SK-N-SH (cell line): ENCODE measurements at regions not wholly inside any gene's neighbourhood (a gene's known extent, or its start where the extent isn't known, plus 50 kb on each side); places are given as distances from the start of the nearest gene placed in this dataset.

Source experiments
- CTCF ChIA-PET: fragments of 300-600, 350-600 bp; formaldehyde crosslinking; extraction: SDS; loops from one replicate; lab custom pipeline; 2021; lab: Yijun Ruan, JAX
- POLR2A ChIA-PET: fragments of 350-600 bp; sonication (Branson Sonifier 250); formaldehyde crosslinking; extraction: SDS; loops from one replicate; lab custom pipeline; 2020; ENCODE audit warnings: antibody characterized with exemption, inconsistent platforms; lab: Yijun Ruan, JAX
- DNase-seq: peaks from one replicate; pipeline ENCODE4 v3.0.0; 2012
- H2AFZ ChIP-seq: fragments of 200-600 bp; sonication (generic); 2 replicates; pipeline ENCODE4 v1.8.1; 2016; ENCODE audit warnings: antibody characterized with exemption, mild to moderate bottlenecking, low read depth
- H3F3A ChIP-seq: fragments of 200-600 bp; sonication (generic); replicated peaks from 2 replicates; pipeline ENCODE3; 2016; ENCODE audit warnings: antibody characterized with exemption, mild to moderate bottlenecking; ENCODE audit not compliant: insufficient read depth
- H3K27ac ChIP-seq, 2 experiments: fragments of 200-500 bp in 1 of 2; fragments of 200-600 bp in 1 of 2; sonication (Bioruptor generic) in 1 of 2; sonication (generic), shearing (Covaris generic) in 1 of 2; 2 replicates each; pipeline versions ENCODE4 v1.5.1 to v1.6.1; 2014 to 2016; ENCODE audit warnings: low read depth in 2 of 2, inconsistent platforms in 1 of 2, low read length in 1 of 2, mild to moderate bottlenecking in 1 of 2, mixed read lengths in 1 of 2
- H3K27me3 ChIP-seq: fragments of 200-600 bp; sonication (generic), shearing (Covaris generic); 2 replicates; pipeline ENCODE4 v1.6.1; 2016; ENCODE audit warnings: mixed run types; ENCODE audit not compliant: insufficient read depth
- H3K36me3 ChIP-seq, 2 experiments: fragments of 200-500 bp in 1 of 2; fragments of 200-600 bp in 1 of 2; sonication (Bioruptor generic) in 1 of 2; sonication (generic) in 1 of 2; replicated peaks in 1 of 2; 2 replicates each; pipeline versions ENCODE3 to v1.5.1; 2014 to 2016; ENCODE audit warnings: low read length in 1 of 2, mild to moderate bottlenecking in 1 of 2; ENCODE audit not compliant: insufficient read depth in 2 of 2, control insufficient read depth in 1 of 2
- H3K4me1 ChIP-seq, 2 experiments: fragments of 200-500 bp in 1 of 2; fragments of 200-600 bp in 1 of 2; sonication (Bioruptor generic) in 1 of 2; sonication (generic), shearing (Covaris generic) in 1 of 2; 2 replicates each; pipeline versions ENCODE4 v1.5.1 to v1.6.1; 2014 to 2016; ENCODE audit warnings: low read depth in 1 of 2, low read length in 1 of 2, mixed run types in 1 of 2; ENCODE audit not compliant: insufficient read depth in 2 of 2, control insufficient read depth in 1 of 2
- H3K4me2 ChIP-seq: fragments of 200-600 bp; sonication (generic), shearing (Covaris generic); 2 replicates; pipeline ENCODE4 v1.6.1; 2017; ENCODE audit warnings: mixed run types
- H3K4me3 ChIP-seq, 2 experiments: fragments of 200-500 bp in 1 of 2; fragments of 200-600 bp in 1 of 2; sonication (Bioruptor generic) in 1 of 2; sonication (generic), shearing (Covaris generic) in 1 of 2; 2 replicates each; pipeline versions ENCODE4 v1.5.1 to v1.8.1; 2014 to 2016; ENCODE audit warnings: low read depth in 2 of 2, inconsistent platforms in 1 of 2, low read length in 1 of 2, mild to moderate bottlenecking in 1 of 2, mixed read lengths in 1 of 2, moderate library complexity in 1 of 2
- H3K79me2 ChIP-seq: fragments of 200-600 bp; sonication (generic); 2 replicates; pipeline ENCODE4 v1.8.1; 2017; ENCODE audit warnings: mild to moderate bottlenecking; ENCODE audit not compliant: insufficient read depth
- H3K9ac ChIP-seq: fragments of 200-600 bp; sonication (generic); 2 replicates; pipeline ENCODE4 v1.6.1; 2017; ENCODE audit warnings: mixed run types
- H3K9me2 ChIP-seq: fragments of 200-600 bp; sonication (generic); 2 replicates; pipeline ENCODE4 v1.6.1; 2017; ENCODE audit warnings: mixed run types
- H3K9me3 ChIP-seq: fragments of 200-600 bp; sonication (generic); 2 replicates; pipeline ENCODE4 v1.6.1; 2017; ENCODE audit warnings: mixed run types, mild to moderate bottlenecking, moderate library complexity
- H4K20me1 ChIP-seq: fragments of 200-600 bp; sonication (generic); 2 replicates; pipeline ENCODE4 v1.6.1; 2017; ENCODE audit warnings: mild to moderate bottlenecking, mixed run types; ENCODE audit not compliant: insufficient read depth
- FOSL2 ChIP-seq: IDR thresholded peaks from 2 replicates; pipeline ENCODE4 v1.4.0; 2012; ENCODE audit warnings: low read depth, mild to moderate bottlenecking, moderate library complexity, borderline replicate concordance
- FOXJ3 ChIP-seq: sonication (generic); formaldehyde crosslinking; IDR thresholded peaks from 2 replicates; pipeline ENCODE4 v1.5.1; 2020; ENCODE audit warnings: mild to moderate bottlenecking, missing genetic modification reagents
- GABPA ChIP-seq: IDR thresholded peaks from 2 replicates; pipeline ENCODE4 v1.4.0; 2012; ENCODE audit warnings: low read depth, mild to moderate bottlenecking
- GATA2 ChIP-seq: sonication (generic); formaldehyde crosslinking; IDR thresholded peaks from 2 replicates; pipeline ENCODE4 v1.5.0; 2020; ENCODE audit warnings: mild to moderate bottlenecking, missing genetic modification reagents
- JUND ChIP-seq: IDR thresholded peaks from 2 replicates; pipeline ENCODE4 v1.4.0; 2012
- NRF1 ChIP-seq: IDR thresholded peaks from 2 replicates; pipeline ENCODE4 v1.6.1; 2012; ENCODE audit warnings: low read depth, mild to moderate bottlenecking, low read length
- POLR2AphosphoS5 ChIP-seq: IDR thresholded peaks from 2 replicates; pipeline ENCODE4 v1.6.1; 2012; ENCODE audit warnings: low read depth, low read length
- TEAD4 ChIP-seq: IDR thresholded peaks from 2 replicates; pipeline ENCODE4 v1.4.0; 2012; ENCODE audit warnings: mild to moderate bottlenecking, borderline replicate concordance; ENCODE audit not compliant: insufficient read depth
- YY1 ChIP-seq: IDR thresholded peaks from 2 replicates; pipeline ENCODE4 v1.4.0; 2012; ENCODE audit warnings: low read depth, mild to moderate bottlenecking
- WGBS: methylation state at CpG from one replicate; pipeline ENCODE4 v1.1.6; 2017; ENCODE audit warnings: low lambda C conversion rate; 5-methylcytosine and 5-hydroxymethylcytosine counted together
- TF ChIP-seq, protein P1 (sequence below): fragments of 200-600 bp; sonication (generic); IDR thresholded peaks from 2 replicates; pipeline ENCODE4 v1.6.1; 2017; ENCODE audit warnings: antibody characterized with exemption, mild to moderate bottlenecking, moderate library complexity
- TF ChIP-seq, protein P2 (sequence below): IDR thresholded peaks from 2 replicates; pipeline ENCODE4 v1.4.0; 2012; ENCODE audit warnings: low read depth, borderline replicate concordance

DNA sequence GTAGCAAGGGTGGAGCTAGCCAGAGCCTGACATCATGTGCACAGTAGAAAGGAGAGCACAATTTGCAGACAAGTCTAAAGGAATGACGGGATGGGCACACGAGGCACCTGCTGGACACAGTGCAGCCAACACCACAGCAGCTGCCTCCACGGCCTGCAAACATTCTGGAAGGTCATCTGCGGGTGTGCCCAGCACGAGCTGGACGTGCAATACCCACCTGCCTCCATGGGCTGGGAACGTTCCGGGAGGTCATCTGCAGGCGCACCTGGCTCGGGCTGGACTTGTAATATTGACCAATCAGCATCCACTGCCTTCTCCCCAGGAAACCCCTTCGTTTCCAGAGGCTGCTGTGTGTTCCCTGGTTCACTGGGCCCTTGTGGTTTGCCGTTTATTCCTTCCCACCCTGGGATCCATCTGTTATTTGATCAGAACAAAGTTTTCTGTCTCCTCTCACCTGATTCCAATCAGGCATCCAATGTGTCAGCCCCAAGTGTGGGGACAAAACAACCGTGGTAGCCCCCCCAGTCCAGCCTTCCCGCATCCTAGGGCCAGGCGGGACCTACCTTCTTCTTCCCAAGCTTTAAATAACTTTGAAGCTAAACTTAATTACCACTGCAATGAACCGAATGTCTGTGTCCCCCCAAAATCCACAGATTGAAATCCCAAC, 243.4 kb upstream of the PPP2R2D start:
- Histone ChIP-seq H3K27me3 (no peaks in the 10 kb centered on the region), H3K9me2 (no peaks in the 10 kb centered on the region)
- TF ChIP-seq POLR2AphosphoS5 = no peak
- TF ChIP-seq, protein P1, sequence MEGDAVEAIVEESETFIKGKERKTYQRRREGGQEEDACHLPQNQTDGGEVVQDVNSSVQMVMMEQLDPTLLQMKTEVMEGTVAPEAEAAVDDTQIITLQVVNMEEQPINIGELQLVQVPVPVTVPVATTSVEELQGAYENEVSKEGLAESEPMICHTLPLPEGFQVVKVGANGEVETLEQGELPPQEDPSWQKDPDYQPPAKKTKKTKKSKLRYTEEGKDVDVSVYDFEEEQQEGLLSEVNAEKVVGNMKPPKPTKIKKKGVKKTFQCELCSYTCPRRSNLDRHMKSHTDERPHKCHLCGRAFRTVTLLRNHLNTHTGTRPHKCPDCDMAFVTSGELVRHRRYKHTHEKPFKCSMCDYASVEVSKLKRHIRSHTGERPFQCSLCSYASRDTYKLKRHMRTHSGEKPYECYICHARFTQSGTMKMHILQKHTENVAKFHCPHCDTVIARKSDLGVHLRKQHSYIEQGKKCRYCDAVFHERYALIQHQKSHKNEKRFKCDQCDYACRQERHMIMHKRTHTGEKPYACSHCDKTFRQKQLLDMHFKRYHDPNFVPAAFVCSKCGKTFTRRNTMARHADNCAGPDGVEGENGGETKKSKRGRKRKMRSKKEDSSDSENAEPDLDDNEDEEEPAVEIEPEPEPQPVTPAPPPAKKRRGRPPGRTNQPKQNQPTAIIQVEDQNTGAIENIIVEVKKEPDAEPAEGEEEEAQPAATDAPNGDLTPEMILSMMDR = no peak
- TF ChIP-seq GABPA = no peak
- no peak for TF ChIP-seq GATA2
- TF ChIP-seq FOSL2 = no peak
- TF ChIP-seq NRF1 = no peak
- TF ChIP-seq FOXJ3 (CRISPR knock-in tag) = no peak
- TF ChIP-seq, protein P2, sequence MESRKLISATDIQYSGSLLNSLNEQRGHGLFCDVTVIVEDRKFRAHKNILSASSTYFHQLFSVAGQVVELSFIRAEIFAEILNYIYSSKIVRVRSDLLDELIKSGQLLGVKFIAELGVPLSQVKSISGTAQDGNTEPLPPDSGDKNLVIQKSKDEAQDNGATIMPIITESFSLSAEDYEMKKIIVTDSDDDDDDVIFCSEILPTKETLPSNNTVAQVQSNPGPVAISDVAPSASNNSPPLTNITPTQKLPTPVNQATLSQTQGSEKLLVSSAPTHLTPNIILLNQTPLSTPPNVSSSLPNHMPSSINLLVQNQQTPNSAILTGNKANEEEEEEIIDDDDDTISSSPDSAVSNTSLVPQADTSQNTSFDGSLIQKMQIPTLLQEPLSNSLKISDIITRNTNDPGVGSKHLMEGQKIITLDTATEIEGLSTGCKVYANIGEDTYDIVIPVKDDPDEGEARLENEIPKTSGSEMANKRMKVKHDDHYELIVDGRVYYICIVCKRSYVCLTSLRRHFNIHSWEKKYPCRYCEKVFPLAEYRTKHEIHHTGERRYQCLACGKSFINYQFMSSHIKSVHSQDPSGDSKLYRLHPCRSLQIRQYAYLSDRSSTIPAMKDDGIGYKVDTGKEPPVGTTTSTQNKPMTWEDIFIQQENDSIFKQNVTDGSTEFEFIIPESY = no peak
- TF ChIP-seq, all 33 proteins: peak for 0
- H3K9ac ChIP-seq = no peak overlapping the region
- peaks cover 0 to 12% of the 10 kb centered on the region in 2 experiments; a peak in 1 of 4 replicates for H3K4me1 ChIP-seq
- DNase-seq = no peak
- ChIA-PET CTCF (interaction anchor here (1.1 kb wide), 1 partner anchor 15 kb away, joined by 3 read pairs; no protein-coding TSS in a partner anchor), POLR2A (no interaction called here)
- no peak overlapping the region for H3K4me3 ChIP-seq
- H2AFZ ChIP-seq = no peak overlapping the region
- no peak overlapping the region for H3K27ac ChIP-seq
- H3K36me3 ChIP-seq = no peaks in the 10 kb centered on the region
- H3K4me2 ChIP-seq = no peak overlapping the region
- no peaks in the 10 kb centered on the region for H3K79me2 ChIP-seq
- H3K9me3 ChIP-seq = no peaks in the 10 kb centered on the region
- 36% methylated on average over 13 of the region's 16 CpGs for WGBS
- no peaks in the 10 kb centered on the region for H3F3A ChIP-seq
- no peaks in the 10 kb centered on the region for H4K20me1 ChIP-seq

DNA sequence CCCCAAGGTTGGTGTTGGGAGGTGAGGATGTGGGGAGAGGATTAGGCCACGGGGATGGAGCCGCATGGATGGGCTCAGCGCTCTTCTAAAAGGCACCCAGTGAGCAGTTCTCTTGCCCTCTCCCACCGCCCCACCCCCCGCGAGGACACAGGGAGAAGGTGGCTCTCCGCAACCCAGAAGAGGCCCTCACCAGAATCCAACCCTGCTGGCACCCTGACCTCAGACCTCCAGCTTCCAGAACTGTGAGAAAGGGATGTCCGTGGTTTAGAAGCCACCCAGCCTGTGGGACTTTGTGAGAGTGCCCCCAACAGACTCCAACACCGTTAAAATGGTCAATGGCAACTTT, 242.8 kb upstream of the PPP2R2D start:
- no peak for DNase-seq
- Histone ChIP-seq H2AFZ (no peak overlapping the region), H3F3A (no peaks in the 10 kb centered on the region), H3K27ac (no peak overlapping the region), H3K4me2 (no peak overlapping the region), H3K4me3 (no peak overlapping the region), H3K9ac (no peak overlapping the region), H3K4me1 (peaks cover 0 to 12% of the 10 kb centered on the region in 2 experiments; a peak in 1 of 4 replicates), H3K9me3 (no peaks in the 10 kb centered on the region), H4K20me1 (no peaks in the 10 kb centered on the region), H3K36me3 (no peaks in the 10 kb centered on the region), H3K79me2 (no peaks in the 10 kb centered on the region), H3K9me2 (no peaks in the 10 kb centered on the region), H3K27me3 (no peaks in the 10 kb centered on the region)
- 38% methylated on average over 9 of the region's 9 CpGs for WGBS
- ChIA-PET POLR2A (no interaction called here), CTCF (no interaction called here)
- TF ChIP-seq JUND = no peak
- TF ChIP-seq YY1 = no peak
- no peak for TF ChIP-seq GATA2
- no peak for TF ChIP-seq TEAD4
